ENCODE measurements at regions not wholly inside any gene's neighbourhood (a gene's known extent, or its start where the extent isn't known, plus 50 kb on each side); places are given as distances from the start of the nearest gene placed in this dataset.

DNA sequence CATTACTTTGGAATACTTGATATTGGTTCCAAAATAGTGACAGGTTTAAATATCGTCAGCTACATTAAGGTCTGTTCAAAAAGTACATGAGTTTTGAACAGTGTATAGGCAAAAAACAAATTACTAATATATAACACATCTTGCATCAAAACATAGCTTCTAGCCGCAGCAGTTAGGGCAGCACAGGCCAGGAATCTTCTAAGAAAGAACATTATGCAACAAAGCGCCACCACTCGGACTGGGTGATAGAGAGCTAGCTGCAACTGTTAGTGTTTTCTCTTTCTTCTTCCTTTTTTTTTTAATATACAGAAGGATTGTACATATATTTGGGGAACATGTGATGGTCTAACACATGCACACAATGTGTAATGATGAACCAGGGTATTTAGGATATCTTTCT, 504.5 kb downstream of the NR2F1-AS1 start (continued):
- TF ChIP-seq E2F1 (CRISPR knock-in tag; IDR thresholded peaks at IDR 0.05) (no peak), ZBTB21 (CRISPR knock-in tag; IDR thresholded peaks at IDR 0.05; ENCODE audit: borderline replicate concordance) (no peak)

- no peaks in the 10 kb centered on the region for H3K27me3 Mint-ChIP-seq (ENCODE audit: low read depth)
- no peak for TF ChIP-seq CBFB (CRISPR knock-in tag; IDR thresholded peaks at IDR 0.05; ENCODE audit: low read depth)
- TF ChIP-seq FOXP1 (CRISPR knock-in tag; IDR thresholded peaks at IDR 0.05; ENCODE audit: borderline replicate concordance) = no peak
- TF ChIP-seq, protein P1, sequence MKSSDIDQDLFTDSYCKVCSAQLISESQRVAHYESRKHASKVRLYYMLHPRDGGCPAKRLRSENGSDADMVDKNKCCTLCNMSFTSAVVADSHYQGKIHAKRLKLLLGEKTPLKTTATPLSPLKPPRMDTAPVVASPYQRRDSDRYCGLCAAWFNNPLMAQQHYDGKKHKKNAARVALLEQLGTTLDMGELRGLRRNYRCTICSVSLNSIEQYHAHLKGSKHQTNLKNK (CRISPR knock-in tag; IDR thresholded peaks at IDR 0.05) = no peak
- TF ChIP-seq TEAD1 (CRISPR knock-in tag; IDR thresholded peaks at IDR 0.05) = no peak
- no peak for TF ChIP-seq ZNF425 (CRISPR knock-in tag; conservative IDR thresholded peaks at IDR 0.05)
- TF ChIP-seq, protein P2, sequence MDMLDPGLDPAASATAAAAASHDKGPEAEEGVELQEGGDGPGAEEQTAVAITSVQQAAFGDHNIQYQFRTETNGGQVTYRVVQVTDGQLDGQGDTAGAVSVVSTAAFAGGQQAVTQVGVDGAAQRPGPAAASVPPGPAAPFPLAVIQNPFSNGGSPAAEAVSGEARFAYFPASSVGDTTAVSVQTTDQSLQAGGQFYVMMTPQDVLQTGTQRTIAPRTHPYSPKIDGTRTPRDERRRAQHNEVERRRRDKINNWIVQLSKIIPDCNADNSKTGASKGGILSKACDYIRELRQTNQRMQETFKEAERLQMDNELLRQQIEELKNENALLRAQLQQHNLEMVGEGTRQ (CRISPR knock-in tag; IDR thresholded peaks at IDR 0.05) = no peak
- TF ChIP-seq NR3C1 (CRISPR knock-in tag; conservative IDR thresholded peaks at IDR 0.05; ENCODE audit: low read depth) = no peak
- TF ChIP-seq TP53 (CRISPR knock-in tag; IDR thresholded peaks at IDR 0.05) = no peak
- TF ChIP-seq, protein P3, sequence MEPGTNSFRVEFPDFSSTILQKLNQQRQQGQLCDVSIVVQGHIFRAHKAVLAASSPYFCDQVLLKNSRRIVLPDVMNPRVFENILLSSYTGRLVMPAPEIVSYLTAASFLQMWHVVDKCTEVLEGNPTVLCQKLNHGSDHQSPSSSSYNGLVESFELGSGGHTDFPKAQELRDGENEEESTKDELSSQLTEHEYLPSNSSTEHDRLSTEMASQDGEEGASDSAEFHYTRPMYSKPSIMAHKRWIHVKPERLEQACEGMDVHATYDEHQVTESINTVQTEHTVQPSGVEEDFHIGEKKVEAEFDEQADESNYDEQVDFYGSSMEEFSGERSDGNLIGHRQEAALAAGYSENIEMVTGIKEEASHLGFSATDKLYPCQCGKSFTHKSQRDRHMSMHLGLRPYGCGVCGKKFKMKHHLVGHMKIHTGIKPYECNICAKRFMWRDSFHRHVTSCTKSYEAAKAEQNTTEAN (CRISPR knock-in tag; IDR thresholded peaks at IDR 0.05) = no peak
- TF ChIP-seq SP1 (CRISPR knock-in tag; conservative IDR thresholded peaks at IDR 0.05) = no peak
- no peak for TF ChIP-seq MYBL2 (CRISPR knock-in tag; IDR thresholded peaks at IDR 0.05)
- TF ChIP-seq CTCF (IDR thresholded peaks at IDR 0.05) = no peak
- no peak for TF ChIP-seq ZNF532 (CRISPR knock-in tag; IDR thresholded peaks at IDR 0.05; ENCODE audit: borderline replicate concordance)
- H3K4me3 Mint-ChIP-seq = no peak overlapping the region
- no peaks in the 10 kb centered on the region for H3K9me3 Mint-ChIP-seq
- H3K27ac Mint-ChIP-seq = no peak overlapping the region
- no peaks in the 10 kb centered on the region for H3K36me3 Mint-ChIP-seq
- CTCF ChIA-PET = interaction anchor here (1.0 kb wide), 1 partner anchor 10 kb away, joined by 3 read pairs; no protein-coding TSS in a partner anchor
- DNase-seq (ENCODE audit: low spot score) (no peak), ATAC-seq (no peak)
- POLR2A ChIA-PET = no interaction called here
- peaks cover 9% of the 10 kb centered on the region; the same call in 1 of the 2 replicates for H3K4me1 Mint-ChIP-seq
Measured at GRCh38 chr5:93076096-93076495, 504.9 kb downstream of the NR2F1-AS1 start.
